GM19240 (cell line): ENCODE measurements at regions not wholly inside any gene's neighbourhood (a gene's known extent, or its start where the extent isn't known, plus 50 kb on each side); places are given as distances from the start of the nearest gene placed in this dataset.
"Not testable (repeated sequence)": the region's sequence is repeated elsewhere in the genome, so short reads cannot be mapped to it uniquely, and the experiment has no call there.

ENCODE experiments used
- DNase-seq: peaks from one replicate; pipeline ENCODE4 v3.0.0; 2011; ENCODE audit warnings: low spot score; ENCODE audit not compliant: insufficient read length

- DNase-seq, result no peak
Measured at GRCh38 chr10:71082960-71083715, 129.2 kb upstream of the UNC5B start.

GRCh38 chr10:71083716-71083975 is 128.7 kb upstream of the UNC5B start:
- no peak for DNase-seq

- no peak for DNase-seq
Measured at GRCh38 chr10:71084061-71084817, 128.1 kb upstream of the UNC5B start.

DNA sequence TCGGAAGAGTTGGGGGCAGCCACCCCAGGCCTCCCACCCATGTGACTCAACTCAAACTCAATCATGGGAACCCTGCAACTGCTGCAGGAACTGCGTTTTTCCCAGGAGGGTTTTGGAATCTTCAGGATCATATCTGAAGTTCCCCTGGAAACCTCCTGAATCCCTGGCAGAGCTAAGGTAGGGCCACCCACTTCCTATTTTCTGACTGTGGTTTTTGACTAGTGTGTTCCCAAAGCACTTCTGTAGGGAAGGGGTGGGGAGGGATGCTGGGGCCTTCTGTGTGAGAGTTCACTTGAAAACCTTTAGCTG is 127.6 kb upstream of the UNC5B start:
- DNase-seq, result no peak

DNA sequence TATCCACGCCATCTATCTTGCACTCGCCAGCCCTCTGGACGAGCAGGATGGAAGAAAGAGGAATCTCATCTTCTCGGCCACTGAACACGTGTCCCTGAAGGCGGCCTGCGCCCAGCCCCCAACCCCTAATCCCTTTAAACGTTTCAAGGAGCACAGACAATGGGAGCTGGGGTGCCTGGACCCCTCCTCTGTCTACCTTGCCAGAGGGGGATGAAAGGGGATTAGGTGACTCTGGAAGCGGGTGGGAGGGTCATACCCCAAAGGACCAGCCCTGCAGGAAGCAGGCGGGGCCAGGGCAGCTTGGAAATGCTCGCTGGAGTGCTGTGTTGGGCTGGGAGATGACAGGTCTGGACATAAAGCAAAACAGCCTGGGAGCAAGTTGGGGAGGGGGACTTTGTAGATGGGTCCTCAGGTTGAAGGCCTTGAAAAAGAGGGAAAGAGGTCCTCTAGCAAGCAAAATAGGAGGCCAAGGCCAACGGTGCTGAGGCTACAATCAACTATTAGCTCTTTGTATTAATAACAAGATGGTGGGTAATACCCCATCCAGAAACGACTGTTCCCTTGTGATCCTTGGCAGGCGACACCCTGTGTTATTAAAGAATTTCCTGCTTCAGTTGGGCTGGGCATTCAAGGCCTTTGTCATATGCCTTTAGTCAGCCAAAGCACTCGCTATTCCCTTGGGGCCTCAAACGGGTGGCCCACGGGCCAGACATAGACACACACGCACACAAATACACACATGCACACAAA is 126.5 kb upstream of the UNC5B start:
- no peak for DNase-seq

DNA sequence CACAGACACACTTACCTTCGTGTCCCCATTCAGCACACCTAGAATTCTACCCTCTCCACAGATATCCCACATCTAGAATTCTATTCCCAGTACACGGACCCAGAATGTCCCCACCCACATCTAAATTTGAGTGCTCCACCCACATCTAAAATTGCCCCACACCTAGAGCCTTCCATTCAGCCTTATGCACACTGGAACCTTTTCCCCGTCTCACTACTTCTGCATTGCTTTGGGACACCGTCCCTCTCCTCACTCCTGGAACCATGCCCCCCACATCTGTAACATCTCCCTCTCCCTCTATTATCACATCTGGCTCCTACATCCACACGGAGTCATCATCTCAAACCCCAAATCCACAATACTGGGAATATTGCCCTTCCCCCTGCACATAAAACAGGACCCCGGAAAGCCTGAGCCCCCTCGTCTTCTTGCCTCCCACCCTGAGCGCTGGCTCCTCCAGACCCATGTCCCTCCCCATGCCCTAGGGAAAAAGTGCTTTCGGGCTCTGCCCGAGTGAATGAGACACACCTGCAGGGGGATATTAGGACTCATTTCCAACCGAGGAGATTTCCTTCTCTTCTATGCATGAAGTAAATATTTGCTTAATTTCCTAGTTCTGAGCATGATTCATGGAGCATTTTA is 125.8 kb upstream of the UNC5B start:
- no peak for DNase-seq

GRCh38 chr10:71087622-71088021 is 124.7 kb upstream of the UNC5B start:
- no peak for DNase-seq

DNA sequence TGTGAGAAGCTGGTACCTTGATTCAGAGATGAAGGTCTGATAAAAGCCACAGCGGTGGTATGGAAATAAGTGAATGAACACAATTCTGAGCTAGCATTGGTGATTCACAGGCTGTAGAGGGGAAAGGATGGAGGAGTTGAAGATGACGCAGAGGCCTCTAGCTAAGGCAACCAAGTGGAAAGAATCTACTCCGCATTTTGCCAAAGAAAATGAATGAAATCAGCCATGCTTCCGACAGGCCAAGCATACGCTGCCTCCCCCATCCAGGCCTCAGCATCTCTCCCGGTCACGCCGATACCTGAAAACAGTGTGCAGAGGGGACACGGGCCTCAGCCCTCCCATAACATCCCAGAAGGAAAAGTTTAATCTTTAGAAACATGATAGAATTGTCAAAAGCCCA is 124.3 kb upstream of the UNC5B start:
- DNase-seq, result no peak

- DNase-seq, result not testable (repeated sequence)
Measured at GRCh38 chr10:71088578-71088977, 123.8 kb upstream of the UNC5B start.

DNA sequence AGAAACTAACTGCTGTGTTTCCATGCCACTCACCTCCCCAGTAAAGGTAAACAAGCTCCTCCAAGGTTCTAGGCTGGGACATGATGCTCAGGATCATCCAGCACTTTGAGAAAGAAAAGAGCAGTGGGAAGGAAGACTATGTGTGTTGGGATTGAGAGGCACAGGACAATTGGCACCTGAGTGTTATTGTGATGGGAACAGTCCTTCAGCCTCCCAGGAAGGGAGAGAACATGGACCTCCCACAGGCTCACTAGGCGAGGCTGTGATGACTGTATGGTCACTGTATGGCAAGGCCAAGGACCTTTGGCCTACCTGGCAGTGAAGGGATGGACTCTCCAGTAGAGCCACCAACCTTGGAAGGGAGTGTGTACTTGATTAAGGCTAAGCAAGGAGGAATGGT is 123.2 kb upstream of the UNC5B start:
- no peak for DNase-seq

DNA sequence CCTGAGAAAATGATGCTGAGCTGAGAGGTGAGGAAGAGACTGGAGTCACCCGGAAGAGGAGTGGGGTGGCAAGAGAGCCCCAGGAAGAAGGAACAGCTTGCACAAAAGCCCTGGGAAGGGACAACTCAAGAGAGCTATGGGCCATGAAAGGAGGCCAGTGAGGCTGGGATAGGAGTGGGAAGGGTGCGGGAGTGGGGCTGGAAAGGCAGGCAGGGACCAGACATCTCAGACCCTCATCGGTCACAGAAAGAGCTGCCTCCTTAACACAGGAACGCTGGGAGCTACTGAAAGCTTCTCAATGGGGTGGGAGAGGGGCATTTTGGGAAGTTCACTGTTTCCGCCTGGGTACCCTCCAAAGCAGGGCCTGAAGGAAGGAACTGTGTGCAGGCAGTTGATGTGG is 122.0 kb upstream of the UNC5B start:
- no peak for DNase-seq

DNA sequence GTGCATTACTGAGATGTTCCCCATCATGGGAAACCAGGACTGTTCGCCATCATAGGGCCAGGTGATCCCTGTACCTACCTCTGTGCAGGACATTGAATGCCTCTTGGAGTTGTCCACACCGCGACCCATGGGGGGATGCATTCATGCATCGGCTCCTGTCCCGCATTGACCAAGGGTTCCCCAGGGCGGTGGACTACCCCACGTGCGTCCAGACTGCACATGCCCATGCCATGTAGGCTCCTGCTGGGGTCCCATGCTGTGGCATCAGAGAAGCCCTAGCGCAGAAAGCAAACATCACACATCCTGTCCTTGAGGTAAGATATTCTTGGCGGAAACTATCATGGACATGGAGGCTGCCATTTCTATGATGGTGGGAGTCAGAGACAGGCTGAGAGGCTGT is 121.6 kb upstream of the UNC5B start:
- no peak for DNase-seq

DNA sequence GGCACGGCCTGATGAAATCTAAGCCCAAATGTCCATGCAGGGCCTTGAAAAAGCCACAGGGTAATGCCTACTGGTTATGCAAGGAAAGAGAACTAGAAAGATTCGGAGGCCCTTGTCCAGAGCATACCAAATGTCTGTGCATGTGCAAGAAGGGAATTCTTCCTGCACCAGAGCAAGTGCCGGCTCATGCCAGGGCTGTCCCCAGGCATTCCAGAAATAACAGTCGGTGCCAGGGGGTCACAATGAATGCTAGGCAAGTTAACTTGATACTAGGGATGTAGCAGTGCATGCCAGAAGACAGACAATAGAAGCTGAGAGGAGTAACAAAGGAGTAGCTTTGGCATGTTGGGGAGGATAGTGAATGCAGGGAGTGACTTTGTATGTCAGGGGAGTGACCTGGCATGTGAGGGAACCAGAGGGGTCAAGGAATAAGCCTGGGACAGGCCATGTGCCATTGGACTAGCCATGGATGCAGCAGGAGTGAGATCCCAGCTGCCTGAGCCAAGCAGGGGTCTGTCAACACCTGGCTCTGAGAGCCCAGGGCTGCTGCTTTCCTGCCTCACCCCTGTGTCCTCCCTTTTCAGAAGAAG is 119.5 kb upstream of the UNC5B start:
- DNase-seq, result no peak

DNA sequence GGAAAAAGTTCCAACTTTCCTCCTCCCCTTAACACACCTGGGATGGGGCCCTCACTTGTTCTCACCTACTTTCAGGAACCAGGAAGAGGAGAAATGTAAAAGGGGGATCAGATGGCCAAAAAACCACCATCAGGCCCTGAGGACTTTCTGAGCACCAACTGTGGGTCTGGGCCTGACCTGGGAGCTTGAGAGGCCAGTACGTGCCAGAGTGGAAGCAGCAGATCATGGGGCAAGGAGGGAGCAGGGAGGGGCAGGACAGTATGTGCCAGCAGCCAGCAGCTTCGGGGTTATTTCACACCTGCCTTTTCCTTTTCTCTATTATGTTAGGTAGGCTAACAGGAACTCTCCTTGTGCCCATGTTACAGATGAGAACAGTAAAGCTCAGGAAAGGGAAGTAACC is 118.8 kb upstream of the UNC5B start:
- no peak for DNase-seq

GRCh38 chr10:71094712-71095390 is 117.5 kb upstream of the UNC5B start:
- no peak for DNase-seq

DNA sequence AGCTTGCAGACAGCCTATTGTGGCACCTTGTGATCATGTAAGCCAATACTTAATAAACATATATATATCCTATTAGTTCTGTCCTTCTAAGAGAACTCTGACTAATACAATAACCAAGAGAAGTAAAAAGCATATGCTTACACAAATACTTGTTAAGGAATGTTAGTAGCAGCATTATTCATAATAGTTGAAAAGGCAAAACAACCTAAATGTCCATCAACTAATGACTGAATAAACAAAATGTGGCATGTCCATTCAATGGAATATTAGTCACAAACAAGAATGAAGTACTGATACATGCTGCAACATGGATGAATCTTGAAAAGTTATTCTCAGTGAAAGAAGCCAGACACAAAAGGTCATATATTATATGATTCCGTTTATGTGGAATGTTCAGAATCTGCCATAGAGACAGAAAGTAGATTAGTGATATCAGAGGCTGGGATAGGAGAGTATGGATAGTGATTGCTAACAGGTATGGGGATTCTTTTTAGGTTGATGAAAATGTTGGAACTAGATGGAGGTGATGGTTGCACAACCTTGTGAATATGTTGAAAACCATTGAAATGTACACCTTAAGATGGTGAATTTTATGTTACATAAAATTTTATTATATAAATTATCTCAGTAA is 112.5 kb upstream of the UNC5B start:
- DNase-seq, result no peak

DNA sequence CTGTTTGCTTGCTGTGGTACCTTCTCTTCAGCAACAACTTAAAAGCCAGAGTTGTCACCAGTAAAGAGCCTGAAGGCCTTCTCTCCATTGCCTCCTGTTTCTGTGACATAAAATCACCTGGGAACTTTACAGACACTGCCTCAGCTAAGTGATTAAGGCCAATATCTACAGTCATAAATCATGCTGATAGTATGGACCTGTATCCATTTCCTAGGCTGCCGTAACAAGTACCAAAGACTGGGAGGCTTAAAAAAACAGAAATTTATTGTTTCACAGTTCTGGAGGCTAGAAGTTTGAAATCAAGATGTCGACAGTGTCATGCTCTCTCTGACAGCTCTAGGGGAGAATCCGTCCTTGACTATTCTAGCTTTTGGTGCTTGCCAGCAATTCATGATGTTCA is 108.4 kb upstream of the UNC5B start:
- DNase-seq, result no peak

GRCh38 chr10:71106151-71106550 is 106.2 kb upstream of the UNC5B start:
- DNase-seq, result not testable (repeated sequence)

DNA sequence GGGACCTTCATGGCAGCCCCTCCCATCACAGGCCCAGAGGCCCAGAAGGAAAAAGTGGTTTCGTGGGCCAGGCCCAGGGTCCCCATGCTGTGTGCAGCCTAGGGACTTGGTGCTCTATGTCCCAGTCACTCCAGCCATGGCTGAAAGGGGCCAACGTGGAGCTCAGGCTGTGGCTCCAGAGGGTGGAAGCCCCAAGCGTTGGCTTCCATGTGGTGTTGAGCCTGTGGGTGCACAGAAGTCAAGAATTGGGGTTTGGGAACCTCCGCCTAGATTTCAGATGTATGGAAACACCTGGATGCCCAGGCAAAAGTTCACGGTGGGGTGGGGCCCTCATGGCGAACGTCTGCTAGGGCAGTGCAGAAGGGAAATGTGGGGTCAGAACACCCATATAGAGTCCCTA is 105.3 kb upstream of the UNC5B start:
- DNase-seq, result not testable (repeated sequence)

GRCh38 chr10:71108042-71108441 is 104.3 kb upstream of the UNC5B start:
- DNase-seq, result not testable (repeated sequence)
